ENCODE measurements at regions not wholly inside any gene's neighbourhood (a gene's known extent, or its start where the extent isn't known, plus 50 kb on each side); places are given as distances from the start of the nearest gene placed in this dataset.

GRCh38 chrX:95733426-95733825 lies 951.2 kb upstream of the DIAPH2 start:
- no peak for TF ChIP-seq CTCF (IDR thresholded peaks at IDR 0.05; ENCODE audit: low read depth, low read length, missing input control)
- TF ChIP-seq JUND (IDR thresholded peaks at IDR 0.05): no peak
- no peak for TF ChIP-seq TAF1 (conservative IDR thresholded peaks at IDR 0.05)
- TF ChIP-seq FOXA1 (IDR thresholded peaks at IDR 0.05): no peak
- no peak for TF ChIP-seq MAX (IDR thresholded peaks at IDR 0.05)
- TF ChIP-seq ZBTB33 (IDR thresholded peaks at IDR 0.05): no peak
- no peak for TF ChIP-seq REST (IDR thresholded peaks at IDR 0.05)
